Vagina (tissue), 2 donors: ENCODE measurements at regions not wholly inside any gene's neighbourhood (a gene's known extent, or its start where the extent isn't known, plus 50 kb on each side); places are given as distances from the start of the nearest gene placed in this dataset.

Experiments used
- POLR2AphosphoS5 ChIP-seq, 2 donors: sonication (generic); formaldehyde crosslinking; IDR thresholded peaks; one replicate each; pipeline ENCODE4 v1.9.0; 2017; ENCODE audit warnings: antibody characterized with exemption in 2 of 2, mild to moderate bottlenecking in 2 of 2, low read depth in 1 of 2; ENCODE audit not compliant: insufficient read depth in 1 of 2
- TF ChIP-seq, protein P1 (sequence below), 3 experiments: fragments of 450-650 bp in 2 of 3; fragments of 200-600 bp in 1 of 3; sonication (generic) in 1 of 3; IDR thresholded peaks; one replicate each; pipeline ENCODE4 v1.5.1; 2017 to 2019; ENCODE audit warnings: antibody characterized with exemption in 3 of 3, mild to moderate bottlenecking in 2 of 3, moderate library complexity in 2 of 3

DNA sequence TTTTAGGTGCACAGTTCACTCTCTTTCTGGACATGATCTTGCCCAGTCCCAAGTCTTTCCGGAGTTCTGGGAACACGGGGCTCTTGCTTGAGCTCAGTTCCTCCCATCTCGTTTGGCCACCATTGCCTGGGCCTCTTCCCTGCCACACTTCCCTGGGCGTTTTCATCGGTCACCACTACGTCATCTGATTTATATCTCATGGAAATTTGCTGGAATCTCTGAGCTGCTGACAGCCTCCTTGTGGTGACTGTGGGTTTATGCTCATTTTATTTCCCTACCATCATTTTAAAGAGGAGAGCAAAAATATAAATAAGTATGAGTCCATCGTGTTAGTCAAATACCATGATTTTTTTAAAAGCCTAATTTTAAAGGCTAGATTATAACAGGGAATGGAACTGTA lies 449.1 kb upstream of the KAZN start:
- no peak for TF ChIP-seq POLR2AphosphoS5 (IDR thresholded peaks at IDR 0.05; ENCODE audit: insufficient read depth in 1 of 2, low read depth in 1 of 2)
- TF ChIP-seq, protein P1, sequence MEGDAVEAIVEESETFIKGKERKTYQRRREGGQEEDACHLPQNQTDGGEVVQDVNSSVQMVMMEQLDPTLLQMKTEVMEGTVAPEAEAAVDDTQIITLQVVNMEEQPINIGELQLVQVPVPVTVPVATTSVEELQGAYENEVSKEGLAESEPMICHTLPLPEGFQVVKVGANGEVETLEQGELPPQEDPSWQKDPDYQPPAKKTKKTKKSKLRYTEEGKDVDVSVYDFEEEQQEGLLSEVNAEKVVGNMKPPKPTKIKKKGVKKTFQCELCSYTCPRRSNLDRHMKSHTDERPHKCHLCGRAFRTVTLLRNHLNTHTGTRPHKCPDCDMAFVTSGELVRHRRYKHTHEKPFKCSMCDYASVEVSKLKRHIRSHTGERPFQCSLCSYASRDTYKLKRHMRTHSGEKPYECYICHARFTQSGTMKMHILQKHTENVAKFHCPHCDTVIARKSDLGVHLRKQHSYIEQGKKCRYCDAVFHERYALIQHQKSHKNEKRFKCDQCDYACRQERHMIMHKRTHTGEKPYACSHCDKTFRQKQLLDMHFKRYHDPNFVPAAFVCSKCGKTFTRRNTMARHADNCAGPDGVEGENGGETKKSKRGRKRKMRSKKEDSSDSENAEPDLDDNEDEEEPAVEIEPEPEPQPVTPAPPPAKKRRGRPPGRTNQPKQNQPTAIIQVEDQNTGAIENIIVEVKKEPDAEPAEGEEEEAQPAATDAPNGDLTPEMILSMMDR (IDR thresholded peaks at IDR 0.05), result no peak
